Activated CD8-positive, alpha-beta memory T cell treated with anti-CD3 and anti-CD28 coated beads for 4 hours (primary cell): ENCODE measurements at regions not wholly inside any gene's neighbourhood (a gene's known extent, or its start where the extent isn't known, plus 50 kb on each side); places are given as distances from the start of the nearest gene placed in this dataset.

Experiments used
- DNase-seq, 2 donors: peaks; one replicate each; pipeline ENCODE4 v3.0.0-alpha.2; 2020; ENCODE audit warnings: low read depth in 2 of 2

DNA sequence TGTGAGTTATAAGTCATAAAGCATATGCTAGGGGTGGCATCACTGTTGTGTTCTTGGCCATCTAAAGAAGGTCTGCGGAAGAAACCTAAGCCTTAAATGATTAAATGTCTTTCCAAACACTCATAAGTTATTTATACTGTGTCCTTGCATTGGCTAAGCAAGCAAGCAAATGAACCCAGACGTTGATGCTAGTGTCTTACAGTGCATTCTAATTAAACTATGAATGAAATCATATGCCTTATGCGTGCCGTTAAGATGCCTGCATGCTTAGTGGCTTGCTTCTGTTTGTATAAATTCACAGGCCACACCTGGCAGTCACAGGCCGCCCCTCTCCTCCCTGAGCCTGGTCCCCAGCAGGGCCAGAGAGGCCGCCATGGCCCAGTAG lies 49.9 kb downstream of the RIN2 start:
- DNase-seq: no peak

DNA sequence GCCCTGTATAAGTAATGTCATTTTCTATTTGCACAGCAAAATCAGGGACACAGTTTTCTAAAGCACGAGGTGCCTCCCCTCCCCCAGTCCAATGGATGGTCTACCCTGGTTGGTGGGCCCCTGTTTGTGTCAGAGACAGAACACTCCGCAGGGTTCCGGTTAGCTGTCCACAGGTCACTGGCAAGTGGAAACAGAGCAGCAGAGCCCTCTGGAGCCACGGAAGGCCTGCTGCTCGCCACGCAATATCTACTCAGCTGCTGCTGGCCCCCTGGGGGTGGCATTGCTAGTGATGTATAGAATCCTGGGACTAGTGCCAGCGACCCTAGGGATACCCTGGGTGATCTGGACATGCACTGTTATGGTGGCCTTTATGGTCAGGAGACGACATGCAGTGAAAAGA lies 50.4 kb downstream of the RIN2 start:
- no peak for DNase-seq

DNA sequence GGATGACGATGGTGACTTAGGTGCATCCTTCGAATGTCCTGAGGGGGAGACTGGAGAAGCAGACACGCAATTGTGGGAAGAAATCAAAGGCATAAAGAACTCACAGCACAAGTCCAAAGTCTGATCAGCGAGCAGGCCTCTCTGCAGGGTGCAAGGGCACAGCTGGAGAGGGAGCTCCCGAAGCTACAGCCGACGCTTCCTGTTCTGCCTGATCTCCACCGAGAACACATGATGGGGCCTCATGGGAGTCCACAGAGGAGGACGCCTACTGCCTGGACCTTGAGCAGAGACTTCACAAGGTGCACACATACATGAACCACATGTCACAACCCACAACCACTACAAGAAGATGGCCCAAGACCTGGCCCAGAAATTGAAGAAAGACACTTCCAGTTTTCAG lies 51.4 kb downstream of the RIN2 start:
- no peak for DNase-seq

DNA sequence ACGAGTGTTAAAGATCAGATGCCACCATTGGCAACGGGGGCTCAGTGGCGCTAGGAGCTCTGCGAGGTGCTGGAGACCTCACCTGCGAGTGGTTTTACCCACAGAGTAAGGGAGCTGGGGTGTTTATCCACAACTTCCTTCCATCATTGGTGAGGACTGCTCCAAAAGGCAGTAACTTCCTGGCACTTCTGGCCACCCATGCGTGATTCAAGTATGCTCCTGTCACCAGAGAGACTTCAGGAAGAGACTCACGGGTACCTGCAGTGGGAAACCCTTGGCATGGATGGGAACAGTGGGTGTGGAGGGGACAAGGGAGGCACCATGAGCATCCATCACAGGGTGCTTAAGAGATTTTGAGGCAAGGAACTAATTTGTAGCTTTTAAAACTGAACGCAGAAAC lies 53.2 kb downstream of the RIN2 start:
- DNase-seq: no peak

DNA sequence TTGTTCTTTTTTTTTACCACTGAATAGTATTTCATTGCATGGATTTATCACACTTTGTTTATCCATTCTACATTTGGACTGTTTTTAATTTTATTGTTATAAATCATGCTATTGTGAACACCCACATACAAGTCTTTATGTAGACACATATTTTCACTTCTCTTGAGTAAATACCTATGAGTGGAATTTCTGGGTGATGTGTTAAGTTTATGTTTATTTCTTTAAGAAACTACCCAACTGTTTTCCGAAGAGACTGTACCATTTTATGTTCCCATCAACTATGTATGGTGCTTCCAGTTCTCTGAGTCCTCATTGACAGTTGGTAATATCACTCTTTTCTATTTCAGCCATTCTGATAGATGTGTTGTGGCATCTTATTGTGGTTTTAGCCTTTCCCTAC lies 54.0 kb downstream of the RIN2 start:
- DNase-seq: no peak

DNA sequence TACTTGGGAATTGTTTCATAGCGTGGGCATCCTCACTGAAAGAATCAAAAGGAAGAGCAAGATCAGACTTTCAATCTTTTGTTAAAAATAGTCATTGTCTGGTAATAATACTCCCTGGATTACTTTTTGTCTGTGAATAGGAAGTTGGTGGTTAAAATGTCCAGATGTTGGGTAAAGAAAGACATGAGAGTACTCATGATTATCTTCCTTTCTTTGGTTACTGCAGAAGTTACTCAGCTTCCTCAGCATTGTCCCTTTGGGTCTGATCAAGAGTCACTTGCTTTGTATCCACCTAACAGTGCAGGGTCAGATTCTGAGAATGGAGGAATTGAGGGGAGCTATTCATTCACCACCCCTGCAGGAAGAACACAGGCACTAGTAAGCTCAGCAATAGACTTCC lies 54.6 kb downstream of the RIN2 start:
- DNase-seq: no peak

DNA sequence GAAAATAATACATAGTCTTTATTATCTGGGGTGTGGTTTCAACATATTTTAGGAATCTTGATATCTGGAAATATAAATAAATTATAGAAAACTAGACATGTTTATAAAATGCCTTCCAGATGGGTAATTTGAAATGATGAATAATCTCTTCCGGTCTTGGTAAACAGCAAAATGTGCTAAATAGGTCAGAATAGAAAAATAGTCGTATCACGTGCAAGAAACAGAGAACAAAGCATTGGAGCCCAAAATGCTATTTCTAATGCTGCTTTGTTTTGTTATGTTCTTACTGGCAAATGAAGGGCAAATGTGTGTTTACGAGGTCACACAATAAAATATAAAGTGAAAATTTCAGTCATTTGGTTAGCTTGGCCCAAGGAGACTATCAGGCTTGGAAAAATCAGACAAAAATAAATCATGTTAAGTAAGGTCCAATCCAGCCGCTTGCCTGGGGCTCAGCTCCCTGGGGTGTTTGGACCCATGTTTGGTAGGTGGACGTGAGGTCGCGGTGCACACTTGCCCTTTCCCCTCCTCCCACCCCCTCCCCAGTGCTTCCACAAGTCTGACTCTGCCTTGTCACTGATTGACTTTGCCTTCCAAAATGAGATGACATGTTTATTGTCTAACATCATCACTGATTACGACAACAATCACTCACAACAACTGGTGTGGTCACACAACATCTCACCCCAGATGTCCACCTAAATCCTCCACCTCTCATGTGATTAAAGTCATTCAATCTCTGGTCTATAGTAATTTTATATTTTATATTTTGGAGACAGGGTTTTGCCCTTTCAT lies 56.0 kb downstream of the RIN2 start:
- no peak for DNase-seq

DNA sequence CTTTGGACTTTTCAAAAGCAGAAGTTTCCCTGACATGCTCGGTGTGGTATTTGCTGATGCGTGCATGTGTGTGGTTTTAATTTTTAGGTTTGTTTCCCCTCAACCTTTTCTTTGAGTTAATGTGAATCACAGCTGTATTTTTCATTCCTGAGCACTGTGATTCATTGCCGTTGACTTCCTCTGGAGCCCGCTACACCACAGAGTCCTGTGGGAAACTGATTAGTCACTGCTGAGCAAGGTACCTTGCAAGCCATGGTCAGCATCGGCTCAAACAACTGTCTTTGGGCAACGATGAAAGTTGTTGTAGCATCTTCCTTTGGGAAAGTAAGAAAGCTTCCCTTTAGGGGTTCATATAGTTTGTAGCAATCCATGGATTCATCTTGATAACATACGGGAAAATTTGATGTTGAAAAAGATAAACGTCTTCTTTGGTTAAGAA lies 57.5 kb downstream of the RIN2 start:
- DNase-seq: no peak

DNA sequence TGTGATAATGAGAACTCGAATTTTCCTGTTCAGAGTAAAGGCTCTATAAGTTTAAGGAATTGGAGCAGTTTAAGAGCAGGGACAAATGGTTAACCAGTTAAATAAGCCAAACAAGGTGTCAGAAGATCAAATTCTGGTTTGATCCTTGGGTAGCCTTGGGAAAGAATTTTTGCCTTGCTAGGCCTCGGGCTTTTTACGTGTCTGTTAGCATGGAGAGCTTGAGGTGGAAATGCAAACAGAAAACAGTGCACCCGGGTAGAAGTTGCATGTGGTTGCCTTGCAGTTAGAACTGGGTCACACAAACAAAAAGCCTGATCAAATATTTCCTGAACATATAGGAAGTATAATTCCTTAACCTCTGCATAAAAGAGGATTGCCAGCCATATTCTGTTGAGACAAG lies 58.3 kb downstream of the RIN2 start:
- DNase-seq: no peak

DNA sequence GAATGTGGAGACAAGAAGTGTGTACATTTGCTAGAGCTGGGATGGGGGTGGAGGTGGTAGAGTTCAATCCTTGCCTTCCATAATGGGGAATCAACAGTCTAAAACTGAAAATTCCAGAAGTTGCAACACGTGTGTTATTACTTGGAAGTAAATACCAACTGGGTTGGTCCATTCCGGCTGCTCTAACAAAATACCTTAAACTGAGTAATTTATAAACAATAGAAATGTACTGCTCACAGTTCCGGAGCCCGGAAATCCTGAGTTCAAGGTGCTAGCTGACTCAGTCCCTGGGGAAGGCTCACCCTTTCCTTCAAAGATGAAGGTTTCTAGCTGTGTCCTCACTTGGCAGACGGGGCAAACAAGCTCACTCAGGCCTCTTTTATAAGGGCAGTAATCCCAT lies 59.0 kb downstream of the RIN2 start:
- no peak for DNase-seq

DNA sequence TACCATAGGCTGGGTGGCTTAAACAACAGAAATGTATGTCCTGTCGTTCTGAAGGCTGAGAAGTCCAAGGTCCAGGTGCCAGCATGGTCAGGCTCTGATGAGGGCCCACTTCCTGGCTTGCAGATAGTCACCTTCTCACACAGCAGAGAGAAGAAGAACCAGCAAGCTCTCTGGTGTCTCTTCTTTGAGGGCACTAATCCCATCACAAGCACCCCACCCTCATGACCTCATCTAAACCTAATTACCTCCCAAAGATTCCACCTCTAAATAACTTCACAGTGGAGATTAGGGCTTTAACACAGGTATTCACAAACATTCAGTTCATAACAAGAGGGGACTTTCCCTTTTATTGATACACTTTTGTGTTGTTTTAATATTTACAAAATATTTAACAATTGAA lies 61.1 kb downstream of the RIN2 start:
- DNase-seq: no peak

DNA sequence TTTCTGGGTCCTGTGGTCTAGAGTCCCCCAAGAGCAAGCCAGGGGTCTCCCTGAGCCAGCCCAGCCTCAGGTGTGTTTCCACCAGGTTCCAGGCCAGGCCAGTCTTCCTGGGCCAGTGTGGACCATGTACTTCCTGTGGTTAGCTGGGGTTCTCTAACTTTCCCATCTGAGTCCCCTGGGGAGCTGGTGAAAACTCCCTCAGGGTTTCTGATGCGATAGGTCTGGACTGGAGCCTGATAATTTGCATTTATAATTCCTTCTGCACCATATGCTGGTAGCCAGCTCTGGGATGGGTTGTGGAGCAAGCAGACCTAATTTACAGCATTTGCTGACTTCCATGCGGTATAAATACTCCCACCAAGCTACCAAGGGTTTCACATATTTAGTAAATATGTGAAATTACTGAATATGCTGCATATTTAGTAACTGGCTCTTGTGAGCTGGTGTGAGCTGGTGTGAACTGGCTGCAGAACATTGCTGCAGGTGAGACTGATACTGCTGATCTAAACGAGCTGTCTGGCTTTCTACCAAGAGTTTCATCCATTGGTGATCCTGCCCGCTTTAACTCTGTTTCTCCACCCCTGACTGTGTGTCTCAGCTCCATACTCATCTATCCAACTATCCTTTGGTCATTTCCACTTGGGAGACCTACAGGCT lies 62.6 kb downstream of the RIN2 start:
- DNase-seq: no peak

DNA sequence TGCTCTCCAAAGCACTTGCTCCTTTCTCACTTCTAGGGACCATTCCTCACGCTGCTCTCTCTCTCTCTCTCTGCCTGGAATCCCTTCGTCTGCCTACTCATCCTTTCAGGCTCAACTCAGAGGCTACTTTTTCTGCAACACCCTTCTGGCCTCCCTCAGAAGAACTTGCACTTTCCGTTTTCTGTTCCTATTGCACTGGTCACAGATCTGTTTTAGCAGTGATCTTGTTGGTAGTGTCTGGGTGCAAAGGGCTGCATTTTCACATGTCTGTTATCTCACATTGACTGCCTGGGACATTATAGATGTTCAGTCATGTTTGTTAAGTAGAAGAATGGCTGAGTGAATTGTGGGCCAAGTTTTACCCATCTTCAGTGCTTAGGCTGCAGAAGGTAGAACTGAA lies 63.5 kb downstream of the RIN2 start:
- no peak for DNase-seq

DNA sequence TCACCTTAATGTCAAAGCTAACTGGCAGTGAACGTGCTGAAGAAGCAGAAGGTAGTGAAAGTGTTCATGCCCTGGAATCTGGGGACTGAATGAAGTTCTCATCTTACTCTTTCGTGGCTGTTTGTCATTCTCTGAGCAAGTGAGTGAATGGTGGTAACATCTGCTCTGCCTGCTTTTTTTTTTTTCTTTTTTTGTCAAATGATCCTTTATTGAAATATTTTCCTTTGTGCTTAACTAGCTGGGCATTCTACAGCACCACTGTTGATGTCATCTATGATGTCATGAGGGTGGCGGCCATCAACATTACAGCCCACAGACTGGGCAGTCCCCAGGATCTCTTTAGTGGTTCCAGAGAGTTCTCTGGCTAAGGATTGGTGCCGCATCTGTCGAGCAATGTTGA lies 65.2 kb downstream of the RIN2 start:
- DNase-seq: no peak

DNA sequence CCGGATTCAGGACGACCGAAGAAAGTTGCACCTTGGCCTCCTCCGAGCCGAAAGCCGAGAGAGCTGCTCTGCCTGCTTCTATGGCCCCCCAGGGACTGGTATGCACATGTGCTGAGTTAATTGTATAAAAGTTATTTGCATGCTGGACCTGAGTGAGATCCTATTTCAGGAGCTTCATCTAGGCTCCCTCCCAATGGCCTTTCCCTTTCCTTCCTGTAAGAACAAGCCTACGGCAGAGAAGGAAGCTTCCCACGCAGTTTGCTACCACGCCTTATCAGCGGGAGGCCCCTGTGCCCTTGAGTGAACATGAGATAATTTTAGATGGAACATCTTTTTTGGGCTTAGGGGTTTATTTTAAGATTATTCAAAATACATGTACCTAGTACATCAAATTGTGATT lies 65.9 kb downstream of the RIN2 start:
- DNase-seq: no peak

DNA sequence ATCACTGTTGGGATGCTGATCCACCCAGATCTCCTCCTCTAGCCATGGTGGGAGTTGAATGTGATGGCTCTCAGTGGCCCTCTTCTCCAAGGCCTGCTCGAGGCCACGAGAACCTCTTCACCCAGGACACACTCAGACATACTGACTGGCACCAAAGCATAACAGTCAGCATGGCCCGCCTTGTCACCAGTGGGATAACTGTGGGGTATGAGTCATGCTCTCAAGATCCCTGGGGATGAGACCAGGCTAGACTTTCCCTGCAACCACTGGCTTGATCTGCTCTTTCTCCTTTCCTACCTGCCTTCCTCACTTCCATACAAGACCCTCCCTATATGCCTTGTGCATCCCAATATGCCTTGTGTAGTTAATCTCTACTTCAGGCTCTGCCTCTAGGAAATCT lies 66.8 kb downstream of the RIN2 start:
- DNase-seq: no peak

DNA sequence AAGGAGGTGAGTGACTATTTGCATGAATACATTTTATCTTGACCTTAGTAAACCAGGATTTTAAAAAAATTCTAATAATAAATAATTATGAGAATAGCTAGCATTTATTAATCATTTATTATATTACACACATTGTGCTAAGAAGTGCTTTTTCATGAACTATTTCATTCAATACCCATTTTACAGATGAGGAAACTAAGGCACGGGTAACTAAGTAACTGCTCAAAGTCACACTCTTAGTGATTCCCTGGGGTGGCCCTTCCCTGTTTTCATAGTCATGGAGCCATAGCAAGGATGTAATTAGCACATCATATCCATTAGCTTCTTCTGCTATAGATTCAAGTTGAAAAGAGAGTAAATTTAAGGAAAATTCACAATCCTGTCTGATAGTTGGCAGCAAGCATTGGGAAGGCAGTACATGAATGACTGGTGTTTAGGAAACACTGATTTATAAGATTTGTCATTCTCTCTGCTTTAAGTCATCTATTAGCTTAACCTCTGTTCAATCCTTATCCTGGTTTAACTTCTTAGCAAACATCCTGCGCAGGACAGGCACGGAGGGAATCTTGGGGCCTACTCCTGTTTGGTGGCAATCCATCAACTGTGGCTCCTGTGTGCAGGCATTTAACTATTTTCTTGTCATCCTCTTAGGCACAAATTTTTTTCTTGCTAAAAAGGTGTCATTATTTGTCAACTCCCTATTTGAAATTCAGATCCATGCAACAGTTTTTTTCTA lies 68.3 kb downstream of the RIN2 start:
- no peak for DNase-seq

DNA sequence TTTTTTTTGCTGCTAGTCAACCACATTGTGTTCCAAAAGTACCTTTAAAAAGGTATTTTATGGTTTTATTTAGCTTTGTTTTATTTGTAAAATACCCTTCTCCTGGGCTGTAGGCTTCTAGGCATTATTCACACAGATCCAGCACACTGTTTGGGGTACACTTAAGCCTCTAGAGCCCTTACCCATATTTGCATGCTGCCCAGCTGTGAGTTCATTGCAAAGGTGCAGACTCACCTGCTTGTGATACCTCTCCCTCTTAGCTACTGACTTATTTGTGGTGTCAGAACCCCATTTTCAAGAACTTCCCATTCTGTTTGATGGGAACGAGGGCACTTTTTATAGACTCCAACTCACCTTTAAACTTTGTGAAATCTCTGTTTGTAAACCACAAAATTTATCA lies 69.8 kb downstream of the RIN2 start:
- no peak for DNase-seq

DNA sequence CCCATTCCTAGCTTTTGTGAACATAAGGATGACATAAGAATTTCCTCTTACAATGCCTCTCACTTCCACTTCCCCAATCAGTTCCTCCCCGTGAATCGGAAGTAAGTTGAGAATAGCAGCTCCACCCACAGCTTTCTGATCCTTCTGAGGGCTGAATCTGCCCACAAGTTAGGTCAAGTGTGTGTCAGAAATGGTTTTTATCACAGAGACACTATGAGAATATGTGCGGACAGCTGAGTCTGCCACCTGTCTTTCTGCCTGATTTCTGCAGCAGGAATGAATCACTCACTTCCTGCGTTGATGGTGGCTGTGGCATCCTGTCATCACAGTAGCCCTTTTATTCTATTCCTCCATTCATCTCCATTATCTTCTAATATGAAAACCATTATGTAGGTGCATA lies 70.2 kb downstream of the RIN2 start:
- peak in 1 of 2 donors; percentile 10 for DNase-seq

DNA sequence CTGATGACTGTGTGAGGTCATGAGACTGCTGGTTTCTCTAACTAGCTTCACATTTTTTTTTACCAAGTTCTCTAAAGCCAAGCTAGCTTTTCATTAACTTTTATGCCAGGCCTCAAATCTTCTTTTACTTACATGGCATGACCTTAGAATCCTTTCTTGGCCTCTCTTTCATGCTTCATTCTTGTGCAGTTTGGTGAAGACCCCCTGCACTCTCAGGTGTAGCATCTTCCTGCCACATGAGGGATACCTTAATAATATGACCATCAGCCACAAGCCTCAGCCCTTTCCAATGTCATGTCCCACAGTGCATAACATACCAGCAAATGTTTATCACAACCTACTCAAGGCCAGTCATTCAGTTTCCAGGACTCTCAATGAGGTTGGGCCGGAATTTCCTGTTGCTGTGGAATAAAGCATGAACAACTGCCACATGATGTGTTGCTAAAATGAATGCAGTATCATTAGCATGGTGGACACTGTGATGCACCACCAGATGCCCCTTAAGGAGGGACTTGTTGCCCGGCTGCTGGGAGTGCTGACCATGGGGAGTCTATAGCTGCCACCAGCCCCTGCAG lies 72.2 kb downstream of the RIN2 start:
- no peak for DNase-seq

DNA sequence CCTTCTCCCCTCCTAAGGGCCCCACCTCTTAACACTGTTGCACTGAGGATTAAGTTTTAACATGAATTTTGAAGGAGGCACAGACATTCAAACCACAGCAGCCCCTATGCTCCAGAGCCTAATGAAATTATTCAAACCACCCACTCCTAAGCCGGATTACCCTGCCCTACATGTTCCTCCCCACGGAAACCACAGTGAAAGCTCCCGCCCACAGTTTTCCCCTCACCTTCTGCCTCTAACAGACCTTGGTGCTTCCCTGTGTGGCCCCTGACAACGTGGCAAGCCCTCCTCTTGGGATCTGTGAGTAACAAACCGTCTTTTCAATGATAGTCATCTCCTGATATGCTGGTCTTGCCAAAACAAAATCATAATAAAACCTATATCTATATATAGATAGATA lies 74.8 kb downstream of the RIN2 start:
- DNase-seq: no peak

DNA sequence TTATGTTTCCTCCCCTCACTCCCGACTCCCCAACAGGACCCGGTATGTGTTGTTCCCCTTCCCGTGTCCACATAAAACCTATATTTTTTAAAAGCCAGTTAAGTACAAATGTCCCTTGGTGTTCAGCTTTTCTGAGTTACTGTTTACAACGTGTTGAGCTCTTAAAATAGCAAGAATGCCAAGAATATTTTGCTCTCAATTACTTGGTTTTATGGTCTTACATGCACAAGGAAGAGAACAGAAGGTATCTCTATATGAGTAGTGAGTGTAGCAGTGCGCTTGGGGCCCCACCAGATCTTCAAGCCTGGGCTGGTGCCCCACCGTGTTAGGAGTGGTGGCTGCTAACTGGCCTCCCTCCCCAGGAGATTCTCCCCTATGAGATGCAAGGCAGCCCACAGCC lies 75.3 kb downstream of the RIN2 start:
- DNase-seq: no peak

DNA sequence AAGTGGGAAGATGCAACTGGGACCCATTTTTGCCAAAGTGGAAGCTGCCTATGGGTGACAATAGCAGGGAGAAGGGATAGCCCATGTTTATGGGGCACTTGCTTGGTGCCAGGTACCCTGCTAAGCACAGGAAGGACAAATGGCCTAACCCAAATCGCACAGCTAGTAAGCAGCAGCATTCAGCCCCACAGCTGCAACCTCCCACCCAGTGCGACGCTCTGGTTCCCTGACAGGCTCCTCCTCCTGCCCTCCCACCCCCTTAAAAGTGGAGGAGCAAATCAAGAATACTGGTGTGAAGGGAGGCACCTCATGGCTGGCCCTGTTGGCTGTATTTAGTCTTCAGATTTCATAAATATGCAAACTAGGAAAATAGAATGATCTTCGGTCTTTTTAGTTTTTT lies 76.2 kb downstream of the RIN2 start:
- no peak for DNase-seq
